Spleen (tissue), 7 donors: ENCODE measurements at regions not wholly inside any gene's neighbourhood (a gene's known extent, or its start where the extent isn't known, plus 50 kb on each side); places are given as distances from the start of the nearest gene placed in this dataset.

Experiments
- POLR2AphosphoS5 ChIP-seq, 3 donors: sonication (generic); formaldehyde crosslinking; IDR thresholded peaks; one replicate each; pipeline ENCODE4 v1.5.1; 2017; ENCODE audit warnings: antibody characterized with exemption in 3 of 3
- TF ChIP-seq, protein P1 (sequence below), 11 experiments: fragments of 200-600 bp in 7 of 11; fragments of 450-650 bp in 4 of 11; sonication (generic) in 4 of 11; IDR thresholded peaks in 8 of 11; conservative IDR thresholded peaks in 3 of 11; 1 replicate in 7 of 11; 2 replicates in 4 of 11; pipeline versions ENCODE4 v1.4.0 to v1.8.0; 2016 to 2021; ENCODE audit warnings: antibody characterized with exemption in 11 of 11, inconsistent platforms in 4 of 11, mild to moderate bottlenecking in 1 of 11
- donor health status: DM: no; HTN: no; CAD: no; lungs with moderate emphysema.
- donor health status: DM: no; HTN: no; CAD: no.
- donor health status: DM: no; HTN: no; CAD: no.

DNA sequence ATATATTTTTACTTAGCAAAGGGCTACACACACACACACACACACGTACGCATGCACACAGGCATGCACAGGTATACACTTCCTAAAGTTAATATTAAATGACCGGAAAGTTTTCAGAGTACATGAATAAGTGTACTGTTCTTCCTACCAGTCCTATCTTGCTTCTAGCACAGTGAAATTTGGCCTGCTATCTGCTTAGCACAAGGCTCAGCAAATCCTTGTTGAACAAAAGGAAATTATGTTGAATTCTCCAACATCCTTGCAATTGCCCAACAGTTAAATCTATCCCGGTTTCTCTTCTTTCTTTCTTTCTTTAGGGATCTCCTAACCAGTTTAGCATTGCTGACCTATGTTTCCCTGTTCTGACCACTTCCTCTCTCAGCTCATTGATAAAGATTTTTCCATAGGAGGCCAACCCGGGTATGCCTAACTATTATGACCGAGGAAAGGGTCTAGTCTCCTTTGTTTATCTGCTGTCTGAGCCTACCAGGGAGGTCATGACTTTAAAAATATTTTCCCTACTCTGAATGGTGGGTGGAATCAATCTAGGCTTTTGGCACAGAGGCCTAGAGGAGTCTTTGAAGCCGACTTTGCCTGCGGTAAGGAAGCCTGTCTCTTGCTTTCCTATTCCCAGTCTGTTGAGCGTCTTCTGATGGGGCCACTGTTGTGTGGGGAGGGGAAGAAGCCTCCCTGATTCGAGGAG, 400.7 kb downstream of the HRH4 start:
- TF ChIP-seq, protein P1, sequence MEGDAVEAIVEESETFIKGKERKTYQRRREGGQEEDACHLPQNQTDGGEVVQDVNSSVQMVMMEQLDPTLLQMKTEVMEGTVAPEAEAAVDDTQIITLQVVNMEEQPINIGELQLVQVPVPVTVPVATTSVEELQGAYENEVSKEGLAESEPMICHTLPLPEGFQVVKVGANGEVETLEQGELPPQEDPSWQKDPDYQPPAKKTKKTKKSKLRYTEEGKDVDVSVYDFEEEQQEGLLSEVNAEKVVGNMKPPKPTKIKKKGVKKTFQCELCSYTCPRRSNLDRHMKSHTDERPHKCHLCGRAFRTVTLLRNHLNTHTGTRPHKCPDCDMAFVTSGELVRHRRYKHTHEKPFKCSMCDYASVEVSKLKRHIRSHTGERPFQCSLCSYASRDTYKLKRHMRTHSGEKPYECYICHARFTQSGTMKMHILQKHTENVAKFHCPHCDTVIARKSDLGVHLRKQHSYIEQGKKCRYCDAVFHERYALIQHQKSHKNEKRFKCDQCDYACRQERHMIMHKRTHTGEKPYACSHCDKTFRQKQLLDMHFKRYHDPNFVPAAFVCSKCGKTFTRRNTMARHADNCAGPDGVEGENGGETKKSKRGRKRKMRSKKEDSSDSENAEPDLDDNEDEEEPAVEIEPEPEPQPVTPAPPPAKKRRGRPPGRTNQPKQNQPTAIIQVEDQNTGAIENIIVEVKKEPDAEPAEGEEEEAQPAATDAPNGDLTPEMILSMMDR (IDR thresholded peaks at IDR 0.05 in 8 of 11, conservative IDR thresholded peaks at IDR 0.05 in 3 of 11) = no peak
- no peak for TF ChIP-seq POLR2AphosphoS5 (IDR thresholded peaks at IDR 0.05)
